Activated T-cell treated with anti-CD3 and anti-CD28 coated beads for 48 hours (primary cell): ENCODE measurements at regions not wholly inside any gene's neighbourhood (a gene's known extent, or its start where the extent isn't known, plus 50 kb on each side); places are given as distances from the start of the nearest gene placed in this dataset.

Source experiments
- DNase-seq: peaks from one replicate; pipeline ENCODE4 v3.0.0-alpha.2; 2020; ENCODE audit warnings: low read depth

DNA sequence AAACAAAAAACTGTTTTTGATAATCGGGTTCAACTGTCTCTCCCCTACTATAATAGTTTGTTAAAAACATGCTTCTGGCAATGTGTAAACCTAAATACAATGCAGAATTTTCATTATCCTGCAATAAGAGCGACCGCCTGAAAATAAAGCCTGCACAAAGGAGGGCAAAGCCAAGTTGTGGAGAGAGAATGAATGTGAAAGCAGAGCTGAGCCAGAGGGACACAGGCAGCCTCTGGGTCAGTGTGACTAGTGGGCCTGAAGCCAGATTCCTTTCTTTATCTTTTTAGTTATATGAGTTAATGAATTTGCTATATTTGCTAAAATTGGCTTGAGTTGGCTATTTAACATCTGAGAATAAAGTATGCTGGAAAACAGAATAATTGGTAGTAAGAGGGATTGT, 615.2 kb downstream of the PLA2G4A start:
- no peak for DNase-seq

- no peak for DNase-seq
These were observed 616.3 kb downstream of the PLA2G4A start for GRCh38 chr1:187445066-187445465.

GRCh38 chr1:187451238-187451637, 622.5 kb downstream of the PLA2G4A start:
- no peak for DNase-seq

GRCh38 chr1:187454010-187454409, 625.3 kb downstream of the PLA2G4A start:
- DNase-seq = no peak

DNA sequence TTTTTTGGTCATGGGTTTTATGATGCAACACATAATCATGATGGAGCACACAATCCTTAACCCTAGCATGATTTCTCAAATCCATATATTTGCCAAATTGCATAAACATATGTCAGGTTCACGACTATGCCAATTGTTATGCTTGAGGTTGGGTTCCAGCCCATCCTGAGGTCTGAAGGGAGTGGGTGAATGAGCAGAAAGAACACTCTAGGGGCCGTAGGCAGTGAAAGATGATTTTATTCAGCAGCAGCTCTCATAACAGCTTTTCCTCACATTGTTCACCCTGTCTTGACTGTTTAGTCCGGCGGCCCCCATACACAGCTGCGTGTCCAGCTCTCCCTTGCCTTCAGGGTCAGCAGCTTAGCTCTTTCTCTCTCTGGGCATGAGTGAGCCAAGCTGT, 627.7 kb downstream of the PLA2G4A start:
- DNase-seq = no peak

DNA sequence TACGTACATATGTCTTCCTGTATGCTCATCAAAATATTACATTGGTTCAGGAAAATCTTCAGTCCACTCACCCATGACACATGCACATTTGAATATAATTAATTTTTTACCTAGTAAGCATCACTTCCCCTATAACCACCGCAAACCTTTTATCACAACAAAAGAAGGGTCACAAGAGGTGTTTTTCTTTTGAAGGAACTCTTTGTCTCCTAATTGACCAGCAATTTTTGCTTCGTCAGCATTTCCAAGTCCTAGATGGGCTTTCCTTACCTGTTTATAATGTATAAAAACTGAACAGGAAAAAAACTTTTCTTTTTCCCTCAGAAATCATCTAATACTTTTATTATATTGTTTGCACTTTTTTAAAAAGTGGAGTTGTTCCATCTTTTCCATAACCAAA, 631.3 kb downstream of the PLA2G4A start:
- DNase-seq = no peak

DNA sequence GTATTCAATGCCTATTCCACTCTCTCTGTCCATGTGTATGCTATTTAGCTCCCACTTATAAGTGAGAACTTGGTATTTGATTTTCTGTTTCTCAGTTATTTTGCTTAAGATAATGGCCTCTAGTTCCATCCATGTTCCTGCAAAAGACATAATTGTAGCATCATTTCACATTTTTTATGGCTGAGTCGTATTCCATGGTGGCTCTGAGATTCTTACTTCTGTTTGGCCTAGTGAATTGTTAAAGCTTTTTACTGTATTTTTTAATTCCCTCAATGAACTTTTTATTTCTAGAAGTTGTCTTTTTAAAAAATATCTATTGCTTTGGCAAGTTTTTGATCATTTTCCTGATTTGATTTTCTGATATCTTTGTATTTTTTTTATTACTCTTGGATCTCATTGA, 635.6 kb downstream of the PLA2G4A start:
- DNase-seq = no peak

DNA sequence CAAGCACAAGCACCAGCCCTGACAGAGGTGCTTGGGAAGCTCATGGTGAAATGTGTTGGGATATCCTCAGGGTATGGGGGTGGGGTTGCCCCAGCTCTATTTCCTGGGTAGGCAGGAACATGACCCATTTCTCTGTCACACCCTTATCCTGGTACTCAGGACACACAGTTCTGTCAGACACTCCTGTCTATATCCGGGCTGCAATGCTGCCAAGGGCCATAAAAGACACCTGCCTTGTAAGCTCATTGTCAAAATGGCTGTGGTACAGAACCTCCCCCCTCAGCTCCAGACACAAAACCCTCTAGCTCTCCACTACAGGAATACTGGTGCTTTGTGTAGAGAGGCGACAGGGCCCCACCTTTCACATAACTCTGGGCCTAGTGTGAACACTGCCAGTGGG, 636.7 kb downstream of the PLA2G4A start:
- DNase-seq = no peak

- no peak for DNase-seq
These were observed 641.1 kb downstream of the PLA2G4A start for GRCh38 chr1:187469836-187470235.

DNA sequence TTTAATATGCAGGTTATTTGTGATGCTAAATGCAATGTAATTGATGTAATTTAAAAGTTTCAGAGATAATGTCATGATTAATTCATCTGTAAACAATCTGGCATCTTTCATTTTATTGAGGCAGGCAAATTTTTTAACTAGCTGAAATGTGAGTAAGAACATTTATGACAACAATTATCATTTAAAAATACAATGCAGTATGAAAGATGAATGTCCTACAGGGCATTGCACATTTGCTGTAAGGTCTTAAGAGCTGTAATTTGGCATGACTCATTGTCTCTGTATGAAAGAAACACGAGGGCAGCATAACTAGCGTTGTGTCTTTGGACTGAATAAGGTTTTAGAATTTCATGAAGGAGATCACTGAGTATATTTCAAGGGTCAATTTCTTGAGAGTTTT, 642.8 kb downstream of the PLA2G4A start:
- no peak for DNase-seq

GRCh38 chr1:187474336-187474735, 645.6 kb downstream of the PLA2G4A start:
- no peak for DNase-seq

DNA sequence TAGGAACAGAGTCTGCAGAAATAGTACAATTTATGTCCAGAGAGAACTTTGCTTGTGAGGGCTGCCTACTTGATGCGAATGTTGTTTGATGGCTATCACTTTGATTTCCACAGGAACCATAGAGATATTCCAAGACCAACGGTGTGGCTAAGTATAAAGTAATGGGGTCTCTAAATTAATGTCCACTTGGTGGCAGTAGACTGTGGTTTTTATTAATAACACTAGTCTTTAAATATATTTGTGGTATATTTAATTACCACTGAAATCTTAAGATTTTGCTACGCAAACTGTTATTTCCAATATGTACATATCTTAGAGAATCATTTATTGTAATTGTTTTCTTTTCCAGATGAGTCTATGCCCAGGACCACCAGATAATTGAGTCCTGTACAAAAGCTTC, 647.9 kb downstream of the PLA2G4A start:
- no peak for DNase-seq

DNA sequence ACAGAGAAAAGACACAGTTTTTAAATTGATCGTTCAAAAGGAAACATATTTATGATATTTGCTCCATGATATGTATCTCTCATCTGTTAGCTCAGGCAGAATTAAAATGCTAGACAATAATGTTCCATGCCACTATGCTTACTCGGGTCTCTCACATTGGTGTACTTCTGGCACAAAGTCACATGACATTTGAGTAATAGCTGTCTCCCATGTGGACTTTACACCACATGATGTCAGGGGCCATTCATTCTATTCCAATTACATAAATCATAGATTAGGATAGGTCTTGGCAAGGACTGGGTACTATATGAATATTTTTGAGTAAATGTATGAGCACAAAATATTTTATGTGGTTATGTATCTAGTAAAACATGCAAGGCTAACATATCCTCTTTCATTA, 648.4 kb downstream of the PLA2G4A start:
- no peak for DNase-seq

DNA sequence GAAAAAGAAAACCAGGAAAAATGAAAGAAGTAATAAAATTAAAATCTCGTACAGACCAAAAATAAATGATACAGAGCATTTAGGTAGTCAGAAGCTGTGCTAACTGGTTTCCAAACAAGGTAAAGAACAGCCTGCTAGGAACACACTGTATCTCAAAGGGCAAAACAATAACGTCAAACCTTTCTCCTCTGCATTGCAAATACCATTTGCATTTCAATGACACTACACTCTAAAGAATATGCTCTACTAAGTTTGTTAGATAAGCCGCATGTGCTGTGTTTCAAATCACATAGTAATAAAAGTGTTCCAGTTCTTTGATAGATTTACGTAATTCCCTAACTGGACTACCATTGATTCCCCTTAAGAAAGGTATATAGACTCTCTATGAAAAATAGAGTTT, 648.8 kb downstream of the PLA2G4A start:
- DNase-seq = no peak

DNA sequence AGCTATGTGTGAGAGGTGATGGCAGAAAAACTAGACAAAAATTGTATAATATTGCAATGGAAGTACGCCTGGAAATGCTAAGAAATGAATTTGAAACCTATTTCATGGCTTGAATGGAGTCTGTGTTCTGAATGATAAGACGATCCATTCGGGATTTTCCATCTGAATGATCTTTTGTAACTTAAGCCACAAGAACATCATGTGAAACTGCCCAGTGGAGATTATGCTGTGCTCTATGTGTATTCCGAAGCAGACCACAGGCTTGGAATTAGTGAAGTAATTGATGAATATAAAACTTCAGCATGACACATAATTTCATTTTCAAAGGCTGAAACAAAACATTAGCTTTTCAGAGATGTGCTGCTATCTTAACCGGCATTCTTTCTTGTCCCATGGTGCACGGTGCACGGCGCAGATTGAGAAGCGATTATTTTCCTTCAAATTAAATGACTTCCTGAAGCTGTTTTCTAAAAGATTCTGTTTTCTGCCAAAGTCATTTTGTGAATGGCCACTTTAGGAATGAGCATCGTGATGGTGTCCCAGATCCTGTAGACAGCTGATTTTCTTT, 652.9 kb downstream of the PLA2G4A start:
- no peak for DNase-seq

GRCh38 chr1:187490266-187490665, 661.5 kb downstream of the PLA2G4A start:
- no peak for DNase-seq

GRCh38 chr1:187491082-187491720, 662.5 kb downstream of the PLA2G4A start:
- no peak for DNase-seq

DNA sequence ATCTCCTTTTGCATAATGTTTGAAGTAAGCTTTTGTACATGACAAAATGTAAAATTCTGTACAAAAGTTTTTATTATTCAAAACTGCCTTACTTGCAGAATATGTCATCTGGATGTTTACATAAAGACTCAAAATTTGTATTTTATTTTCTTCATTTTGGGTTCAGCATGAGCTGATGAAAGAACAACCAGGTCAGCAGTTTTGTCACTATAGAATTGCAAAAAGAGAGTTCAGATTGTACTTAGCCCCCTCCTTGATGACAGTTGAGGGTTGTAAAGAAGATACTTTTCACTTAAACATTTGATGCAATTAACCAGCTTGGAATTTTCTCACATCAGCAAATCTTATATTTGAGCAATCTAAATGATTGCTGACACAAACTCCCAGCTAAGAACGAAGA, 669.3 kb downstream of the PLA2G4A start:
- DNase-seq = no peak

- DNase-seq = no peak
These were observed 676.0 kb downstream of the PLA2G4A start for GRCh38 chr1:187504779-187505178.

DNA sequence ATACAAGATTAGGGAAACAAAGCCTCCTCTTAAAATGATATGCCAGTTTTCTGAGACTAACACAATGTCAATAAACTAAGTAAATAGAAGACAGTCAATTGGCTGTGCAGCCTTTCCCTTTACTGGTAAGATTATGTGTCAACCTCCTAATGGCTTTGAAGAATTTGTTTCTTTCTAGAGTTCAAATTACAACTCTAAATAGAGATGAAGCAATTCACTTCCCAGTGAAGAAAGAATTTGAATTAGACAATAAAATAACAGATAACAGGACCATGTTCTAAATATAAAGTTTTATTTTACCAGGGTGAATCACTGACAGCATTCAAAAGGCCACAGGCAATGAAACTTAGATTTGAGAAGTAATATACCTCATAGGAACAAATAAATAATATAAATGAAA, 680.3 kb downstream of the PLA2G4A start:
- no peak for DNase-seq

DNA sequence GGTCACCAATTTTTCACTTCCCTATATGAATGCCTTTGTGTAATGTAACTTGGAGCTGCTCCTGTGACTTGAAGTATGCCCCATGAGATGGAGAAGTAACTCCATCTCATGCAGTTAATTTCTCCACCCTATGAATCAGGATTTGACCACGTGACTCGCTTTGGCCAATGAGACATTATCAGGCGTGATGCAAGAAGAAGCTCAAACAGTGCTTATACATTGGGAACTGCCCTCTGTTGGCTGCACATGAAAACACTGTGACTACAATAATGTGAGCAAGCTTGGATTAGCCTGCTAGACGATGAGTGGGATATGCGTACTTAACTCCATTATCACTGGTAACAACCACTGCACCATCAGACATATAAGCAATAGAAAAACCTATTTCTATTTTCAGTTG, 684.4 kb downstream of the PLA2G4A start:
- DNase-seq = no peak

- no peak for DNase-seq
These were observed 685.4 kb downstream of the PLA2G4A start for GRCh38 chr1:187514110-187514509.

DNA sequence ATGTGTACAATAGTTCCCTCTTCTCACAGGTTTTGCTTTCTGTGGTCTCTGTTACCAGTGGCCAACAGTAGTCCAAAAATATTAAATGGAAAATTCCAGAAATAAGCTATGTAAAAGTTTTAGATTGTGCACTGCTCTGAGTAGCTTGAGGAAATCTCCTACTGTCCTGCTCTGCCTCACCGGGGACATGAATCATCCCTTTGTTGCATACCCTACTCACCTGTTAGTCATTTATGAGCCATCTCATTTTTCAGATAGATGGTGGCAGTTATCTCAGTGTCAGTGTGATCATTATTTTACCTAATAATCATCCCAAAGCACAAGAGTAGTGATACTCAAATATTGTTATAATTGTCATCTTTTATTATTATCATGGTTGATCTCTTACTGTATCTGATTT, 688.1 kb downstream of the PLA2G4A start:
- no peak for DNase-seq

DNA sequence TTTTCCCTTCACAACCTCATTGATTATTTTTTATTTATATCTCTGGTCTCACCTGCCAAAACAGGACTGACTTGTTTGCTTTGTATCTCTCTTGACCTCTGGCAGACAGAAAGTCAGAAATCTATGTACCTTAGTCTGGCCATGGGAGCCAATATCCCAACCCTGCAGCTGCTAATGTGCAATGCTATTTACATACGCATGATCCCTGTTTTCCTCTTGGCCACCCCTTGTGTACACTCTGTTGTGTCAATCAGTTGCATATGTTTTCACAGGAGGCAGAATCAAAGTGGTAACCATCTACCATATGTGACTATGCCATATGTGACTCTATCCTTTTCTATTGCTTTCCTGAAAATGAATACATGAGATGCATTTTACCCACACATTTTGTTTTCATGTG, 688.8 kb downstream of the PLA2G4A start:
- no peak for DNase-seq
